H1 (cell line): ENCODE measurements at regions not wholly inside any gene's neighbourhood (a gene's known extent, or its start where the extent isn't known, plus 50 kb on each side); places are given as distances from the start of the nearest gene placed in this dataset.

Source experiments
- CTBP2 ChIP-seq: IDR thresholded peaks from 2 replicates; pipeline ENCODE4 v1.7.0; 2011; ENCODE audit warnings: borderline replicate concordance, mild to moderate bottlenecking, moderate library complexity, mixed read lengths, low read length; ENCODE audit not compliant: insufficient read depth, insufficient read length
- HDAC6 ChIP-seq: IDR thresholded peaks from one replicate; pipeline ENCODE4 v1.7.1; 2012; ENCODE audit warnings: low read depth, mild to moderate bottlenecking, inconsistent platforms, low read length, moderate library complexity
- KDM1A ChIP-seq: fragments of 200-600, 300-600 bp; sonication (generic); IDR thresholded peaks from 2 replicates; pipeline ENCODE4 v1.7.1; 2016; ENCODE audit warnings: mild to moderate bottlenecking, low read length, borderline replicate concordance
- MAFK ChIP-seq: IDR thresholded peaks from 2 replicates; pipeline ENCODE4 v1.6.1; 2012; ENCODE audit warnings: low read depth, mild to moderate bottlenecking, improper control_type of control experiment, low read length
- RXRA ChIP-seq: IDR thresholded peaks from 2 replicates; pipeline ENCODE4 v1.6.1; 2011; ENCODE audit warnings: low read depth, mild to moderate bottlenecking, low read length, moderate library complexity; ENCODE audit not compliant: insufficient read depth
- SIN3A ChIP-seq, 2 experiments: IDR thresholded peaks in 1 of 2; conservative IDR thresholded peaks in 1 of 2; 2 replicates each; pipeline ENCODE4 v1.6.1; 2011 to 2012; ENCODE audit warnings: low read length in 2 of 2, improper control_type of control experiment in 1 of 2, low read depth in 1 of 2, mild to moderate bottlenecking in 1 of 2
- SP1 ChIP-seq: IDR thresholded peaks from 2 replicates; pipeline ENCODE4 v1.6.1; 2011; ENCODE audit warnings: low read depth, low read length

DNA sequence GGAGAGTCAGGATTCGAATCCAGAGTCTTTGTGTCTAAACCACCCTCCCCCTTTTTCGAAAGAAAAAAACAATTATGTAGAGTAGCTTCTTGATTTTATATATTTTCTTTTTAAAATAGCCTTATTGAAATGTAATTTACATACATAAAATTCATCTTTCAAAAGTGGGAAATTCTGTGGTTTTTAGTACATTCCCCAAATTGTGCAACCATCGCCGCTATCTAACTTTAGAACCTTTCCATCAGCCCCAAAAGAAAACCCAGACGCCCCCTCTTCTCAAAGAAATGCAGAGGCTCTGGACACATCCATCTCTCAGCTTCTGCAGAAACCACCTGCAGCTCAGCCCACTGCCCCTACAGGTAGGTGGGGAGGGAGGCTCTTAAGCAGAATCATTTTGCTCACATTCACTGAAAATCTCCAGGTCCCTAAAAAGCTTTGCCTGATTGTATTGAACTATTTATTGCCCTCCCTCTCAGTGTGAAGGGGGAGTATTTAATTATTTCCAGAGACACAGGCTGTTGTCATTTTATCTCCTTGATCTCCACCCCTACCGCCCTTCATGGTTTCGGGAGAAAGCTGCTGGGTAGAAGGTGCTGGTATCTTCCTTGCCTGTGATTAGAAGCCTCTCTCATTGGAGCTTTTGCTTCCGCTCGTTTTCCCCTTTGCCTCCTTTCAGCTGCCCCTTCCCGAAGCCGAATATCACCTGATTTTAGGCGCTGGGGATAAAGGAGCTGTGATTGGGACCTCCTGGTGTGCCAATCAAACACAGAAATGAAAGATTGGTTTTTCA is 68.7 kb upstream of the KCNG1 start (continued):
- TF ChIP-seq KDM1A (no peak), CTBP2 (no peak), RXRA (no peak), HDAC6 (no peak), SP1 (no peak), SIN3A (conservative IDR thresholded peaks at IDR 0.05 in 1 of 2, IDR thresholded peaks at IDR 0.05 in 1 of 2; ENCODE audit: low read depth in 1 of 2, low read length in 2 of 2) (no peak), MAFK (no peak)
